ENCODE measurements at regions not wholly inside any gene's neighbourhood (a gene's known extent, or its start where the extent isn't known, plus 50 kb on each side); places are given as distances from the start of the nearest gene placed in this dataset.

- H3K4me3 ChIP-seq (ENCODE audit: low read depth, low read length), result no peak overlapping the region
- peaks cover 0 to 10% (median 1%) of the 10 kb centered on the region in 7 donors for H3K9me3 Mint-ChIP-seq
Observed at GRCh38 chr10:44733501-44734488, 177.3 kb upstream of the TMEM72 start.

GRCh38 chr10:44742248-44742647, 168.9 kb upstream of the TMEM72 start:
- no peaks in the 10 kb centered on the region for H3K27me3 ChIP-seq (ENCODE audit: control insufficient read depth, insufficient read depth, low read length)
- DNase-seq, result no peak
- Mint-ChIP-seq H3K27me3 (peaks cover 4% of the 10 kb centered on the region), H3K4me3 (no peak overlapping the region), H3K36me3 (no peaks in the 10 kb centered on the region), H3K27ac (no peak overlapping the region), H3K9me3 (peaks cover 0 to 3% (median 0%) of the 10 kb centered on the region in 7 donors), H3K4me1 (no peaks in the 10 kb centered on the region)
- H3K9me3 ChIP-seq (ENCODE audit: control insufficient read depth in 2 of 2, low read length in 2 of 2), result no peaks in the 10 kb centered on the region
- H3K4me3 ChIP-seq (ENCODE audit: low read depth, low read length), result no peak overlapping the region
- H3K36me3 ChIP-seq (ENCODE audit: control insufficient read depth, insufficient read depth, low read length), result no peaks in the 10 kb centered on the region
- no peak for ATAC-seq (ENCODE audit: low read depth in 2 of 2)
- no peaks in the 10 kb centered on the region for H3K4me1 ChIP-seq (ENCODE audit: control insufficient read depth, insufficient read depth, low read length, poor library complexity, severe bottlenecking)
- H3K27ac ChIP-seq (ENCODE audit: insufficient read depth, low read length, poor library complexity, severe bottlenecking), result no peak overlapping the region

More at GRCh38 chr10:44733501-44734488, 177.3 kb upstream of the TMEM72 start:
- no peak overlapping the region for H3K4me3 Mint-ChIP-seq
- H3K4me1 Mint-ChIP-seq, result no peaks in the 10 kb centered on the region
- H3K27me3 Mint-ChIP-seq, result peaks cover 4% of the 10 kb centered on the region
- no peaks in the 10 kb centered on the region for H3K36me3 ChIP-seq (ENCODE audit: control insufficient read depth, insufficient read depth, low read length)
- H3K9me3 ChIP-seq (ENCODE audit: control insufficient read depth in 2 of 2, low read length in 2 of 2), result peaks cover 0 to 4% of the 10 kb centered on the region in 2 experiments
- H3K27ac Mint-ChIP-seq, result no peak overlapping the region
- DNase-seq (no peak), ATAC-seq (ENCODE audit: low read depth in 2 of 2) (no peak)
- H3K27ac ChIP-seq (ENCODE audit: insufficient read depth, low read length, poor library complexity, severe bottlenecking), result no peak overlapping the region
- H3K36me3 Mint-ChIP-seq, result no peaks in the 10 kb centered on the region
- H3K27me3 ChIP-seq (ENCODE audit: control insufficient read depth, insufficient read depth, low read length), result no peaks in the 10 kb centered on the region
- H3K4me1 ChIP-seq (ENCODE audit: control insufficient read depth, insufficient read depth, low read length, poor library complexity, severe bottlenecking), result no peaks in the 10 kb centered on the region

GRCh38 chr10:44743535-44743934, 167.6 kb upstream of the TMEM72 start:
- Histone ChIP-seq H3K36me3 (ENCODE audit: control insufficient read depth, insufficient read depth, low read length) (no peaks in the 10 kb centered on the region), H3K27ac (ENCODE audit: insufficient read depth, low read length, poor library complexity, severe bottlenecking) (no peak overlapping the region), H3K4me1 (ENCODE audit: control insufficient read depth, insufficient read depth, low read length, poor library complexity, severe bottlenecking) (no peaks in the 10 kb centered on the region), H3K27me3 (ENCODE audit: control insufficient read depth, insufficient read depth, low read length) (no peaks in the 10 kb centered on the region), H3K9me3 (ENCODE audit: control insufficient read depth in 2 of 2, low read length in 2 of 2) (no peaks in the 10 kb centered on the region), H3K4me3 (ENCODE audit: low read depth, low read length) (no peak overlapping the region)
- Mint-ChIP-seq H3K27me3 (no peaks in the 10 kb centered on the region), H3K36me3 (no peaks in the 10 kb centered on the region), H3K27ac (no peak overlapping the region), H3K4me3 (no peak overlapping the region), H3K4me1 (no peaks in the 10 kb centered on the region), H3K9me3 (peaks cover 0 to 3% (median 0%) of the 10 kb centered on the region in 7 donors)
- ATAC-seq (ENCODE audit: low read depth in 2 of 2), result no peak
- DNase-seq, result no peak

- Histone ChIP-seq H3K36me3 (ENCODE audit: control insufficient read depth, insufficient read depth, low read length) (no peaks in the 10 kb centered on the region), H3K4me3 (ENCODE audit: low read depth, low read length) (no peak overlapping the region), H3K27ac (ENCODE audit: insufficient read depth, low read length, poor library complexity, severe bottlenecking) (no peak overlapping the region), H3K4me1 (ENCODE audit: control insufficient read depth, insufficient read depth, low read length, poor library complexity, severe bottlenecking) (no peaks in the 10 kb centered on the region), H3K9me3 (ENCODE audit: control insufficient read depth in 2 of 2, low read length in 2 of 2) (no peaks in the 10 kb centered on the region), H3K27me3 (ENCODE audit: control insufficient read depth, insufficient read depth, low read length) (no peaks in the 10 kb centered on the region)
- peaks cover 0 to 2% (median 0%) of the 10 kb centered on the region in 7 donors for H3K9me3 Mint-ChIP-seq
- DNase-seq, result no peak
- H3K36me3 Mint-ChIP-seq, result no peaks in the 10 kb centered on the region
- no peak overlapping the region for H3K27ac Mint-ChIP-seq
- no peaks in the 10 kb centered on the region for H3K4me1 Mint-ChIP-seq
- H3K27me3 Mint-ChIP-seq, result no peaks in the 10 kb centered on the region
- no peak for ATAC-seq (ENCODE audit: low read depth in 2 of 2)
- no peak overlapping the region for H3K4me3 Mint-ChIP-seq
Observed at GRCh38 chr10:44745920-44746319, 165.2 kb upstream of the TMEM72 start.

GRCh38 chr10:44747593-44748172, 163.5 kb upstream of the TMEM72 start:
- H3K4me1 Mint-ChIP-seq, result no peaks in the 10 kb centered on the region
- no peak overlapping the region for H3K27ac Mint-ChIP-seq
- ATAC-seq (ENCODE audit: low read depth in 2 of 2), result no peak

GRCh38 chr10:44749151-44749550, 162.0 kb upstream of the TMEM72 start:
- Mint-ChIP-seq H3K27ac (no peak overlapping the region), H3K4me3 (no peak overlapping the region), H3K9me3 (peaks cover 0 to 4% (median 0%) of the 10 kb centered on the region in 7 donors), H3K27me3 (no peaks in the 10 kb centered on the region), H3K4me1 (no peaks in the 10 kb centered on the region), H3K36me3 (no peaks in the 10 kb centered on the region)
- no peak overlapping the region for H3K4me3 ChIP-seq (ENCODE audit: low read depth, low read length)
- H3K9me3 ChIP-seq (ENCODE audit: control insufficient read depth in 2 of 2, low read length in 2 of 2), result no peaks in the 10 kb centered on the region
- no peaks in the 10 kb centered on the region for H3K27me3 ChIP-seq (ENCODE audit: control insufficient read depth, insufficient read depth, low read length)
- no peak for DNase-seq
- H3K27ac ChIP-seq (ENCODE audit: insufficient read depth, low read length, poor library complexity, severe bottlenecking), result no peak overlapping the region
- H3K4me1 ChIP-seq (ENCODE audit: control insufficient read depth, insufficient read depth, low read length, poor library complexity, severe bottlenecking), result no peaks in the 10 kb centered on the region
- no peak for ATAC-seq (ENCODE audit: low read depth in 2 of 2)
- H3K36me3 ChIP-seq (ENCODE audit: control insufficient read depth, insufficient read depth, low read length), result no peaks in the 10 kb centered on the region

More at GRCh38 chr10:44747593-44748172, 163.5 kb upstream of the TMEM72 start:
- H3K36me3 ChIP-seq (ENCODE audit: control insufficient read depth, insufficient read depth, low read length), result no peaks in the 10 kb centered on the region
- no peak overlapping the region for H3K4me3 ChIP-seq (ENCODE audit: low read depth, low read length)
- H3K27me3 ChIP-seq (ENCODE audit: control insufficient read depth, insufficient read depth, low read length), result no peaks in the 10 kb centered on the region
- no peak overlapping the region for H3K4me3 Mint-ChIP-seq
- no peaks in the 10 kb centered on the region for H3K9me3 ChIP-seq (ENCODE audit: control insufficient read depth in 2 of 2, low read length in 2 of 2)
- no peak overlapping the region for H3K27ac ChIP-seq (ENCODE audit: insufficient read depth, low read length, poor library complexity, severe bottlenecking)
- H3K27me3 Mint-ChIP-seq, result no peaks in the 10 kb centered on the region
- no peaks in the 10 kb centered on the region for H3K4me1 ChIP-seq (ENCODE audit: control insufficient read depth, insufficient read depth, low read length, poor library complexity, severe bottlenecking)
- H3K9me3 Mint-ChIP-seq, result peaks cover 0 to 2% (median 0%) of the 10 kb centered on the region in 7 donors
- no peak for DNase-seq
- H3K36me3 Mint-ChIP-seq, result no peaks in the 10 kb centered on the region

GRCh38 chr10:44752451-44753441, 158.4 kb upstream of the TMEM72 start:
- Histone ChIP-seq H3K27ac (ENCODE audit: insufficient read depth, low read length, poor library complexity, severe bottlenecking) (no peak overlapping the region), H3K9me3 (ENCODE audit: control insufficient read depth in 2 of 2, low read length in 2 of 2) (no peaks in the 10 kb centered on the region), H3K36me3 (ENCODE audit: control insufficient read depth, insufficient read depth, low read length) (no peaks in the 10 kb centered on the region), H3K27me3 (ENCODE audit: control insufficient read depth, insufficient read depth, low read length) (no peaks in the 10 kb centered on the region), H3K4me3 (ENCODE audit: low read depth, low read length) (no peak overlapping the region), H3K4me1 (ENCODE audit: control insufficient read depth, insufficient read depth, low read length, poor library complexity, severe bottlenecking) (no peaks in the 10 kb centered on the region)
- Mint-ChIP-seq H3K36me3 (no peaks in the 10 kb centered on the region), H3K27ac (no peak overlapping the region), H3K9me3 (peaks cover 0 to 5% (median 1%) of the 10 kb centered on the region in 7 donors), H3K4me1 (no peaks in the 10 kb centered on the region), H3K27me3 (no peaks in the 10 kb centered on the region), H3K4me3 (no peak overlapping the region)
- no peak for ATAC-seq (ENCODE audit: low read depth in 2 of 2)
- DNase-seq, result no peak

Measured in CD4-positive, CD25-positive, alpha-beta regulatory T cell (primary cell).